Endometrial microvascular endothelial cells (primary cell): ENCODE measurements at regions not wholly inside any gene's neighbourhood (a gene's known extent, or its start where the extent isn't known, plus 50 kb on each side); places are given as distances from the start of the nearest gene placed in this dataset.

Experiments
- in situ Hi-C: cut with HindIII; loops from 2 replicates; pipeline ENCODE4 v1.10.0; 2017; ENCODE audit warnings: low sequenced_read_pairs, low pct_unique_long_range_greater_than_20kb; ENCODE audit errors: inconsistent ontology term

DNA sequence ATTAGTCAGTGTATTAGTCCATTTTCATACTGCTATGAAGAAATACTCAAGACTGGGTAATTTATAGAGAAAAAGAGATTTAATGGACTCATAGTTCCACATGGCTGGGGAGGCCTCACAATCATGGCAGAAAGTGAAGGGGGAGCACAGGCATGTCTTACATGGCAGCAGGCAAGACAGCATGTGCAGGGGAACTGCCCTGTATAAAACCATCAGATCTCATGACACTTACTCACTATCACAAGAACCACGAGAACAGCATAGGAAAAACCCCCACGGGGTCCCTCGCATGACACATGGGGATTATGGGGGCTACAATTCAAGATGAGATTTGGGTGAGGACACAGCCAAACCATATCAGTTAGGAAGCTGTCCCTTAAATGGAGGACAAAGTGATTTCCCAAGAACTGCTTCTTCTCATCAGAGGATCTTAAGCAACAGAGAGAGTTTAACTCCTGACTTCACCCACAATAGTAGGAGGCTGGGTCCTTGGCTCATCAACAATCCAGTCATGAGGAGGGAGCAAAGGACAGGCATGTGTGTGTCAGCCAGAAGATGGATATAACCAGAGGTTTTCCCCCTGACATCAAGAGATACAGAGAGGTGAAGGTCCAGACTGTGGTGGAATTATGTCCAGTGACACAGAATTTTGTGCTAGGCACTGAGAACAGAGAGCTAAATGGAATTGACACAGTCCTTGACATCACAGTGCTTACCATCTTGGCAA, 203.8 kb upstream of the SH3BP4 start:
- in situ Hi-C loops: no loop called here

DNA sequence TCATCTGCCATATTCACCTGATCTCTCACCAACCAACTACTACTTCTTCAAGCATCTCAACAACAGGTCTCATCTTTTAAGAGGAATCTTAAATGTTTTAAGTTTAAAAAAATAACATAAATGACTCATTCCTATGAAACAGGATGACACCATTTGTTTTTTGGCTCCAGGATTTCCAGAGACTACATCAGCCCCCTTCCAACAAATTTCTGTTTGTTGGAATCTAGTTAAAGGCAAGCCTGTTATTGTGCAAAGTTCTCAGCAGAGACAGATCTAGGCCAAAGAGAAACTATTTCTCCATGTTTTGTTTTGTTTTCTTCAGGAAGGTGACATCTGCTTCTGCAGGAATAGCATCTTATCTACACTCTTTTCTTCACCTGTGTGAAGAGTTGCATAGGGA, 204.8 kb upstream of the SH3BP4 start:
- in situ Hi-C loops: no loop called here

DNA sequence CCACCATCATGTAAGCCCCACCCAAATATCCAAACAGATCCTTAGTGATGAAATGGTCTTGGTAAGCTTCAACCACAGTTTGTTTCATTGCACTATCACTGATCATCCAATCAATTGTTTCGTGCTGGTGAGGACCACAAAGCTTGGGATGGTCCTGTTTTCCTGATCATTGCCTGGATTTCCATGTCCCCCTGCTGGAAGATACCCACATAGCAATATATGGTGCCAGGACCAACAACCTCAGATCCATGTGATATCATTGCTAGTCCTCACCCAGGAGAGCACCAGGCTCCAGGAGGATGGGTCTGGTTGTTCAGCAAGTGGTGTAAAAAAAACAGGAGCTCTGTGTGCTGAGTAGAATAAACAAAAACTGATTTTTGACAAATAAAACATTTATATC, 206.5 kb upstream of the SH3BP4 start:
- in situ Hi-C loops: no loop called here

DNA sequence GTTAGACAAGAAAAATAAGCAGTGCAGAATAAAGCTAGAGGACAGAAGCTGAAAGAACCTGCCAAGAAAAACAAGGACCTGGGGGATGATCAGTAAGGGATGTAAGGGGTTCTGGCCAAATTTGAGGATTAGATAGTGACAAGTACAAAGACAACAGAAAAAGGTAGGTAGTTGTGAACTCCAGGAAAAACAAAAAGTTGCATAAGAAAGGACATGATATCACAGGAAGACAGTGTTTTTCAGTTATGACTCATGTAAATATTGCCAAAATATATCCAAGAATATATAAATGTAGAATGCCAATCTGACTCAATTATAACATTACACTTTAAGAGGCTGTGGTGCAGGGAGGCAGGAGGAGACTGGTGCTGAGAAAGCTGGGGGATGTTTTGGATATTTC, 209.8 kb upstream of the SH3BP4 start:
- in situ Hi-C loops: no loop called here

DNA sequence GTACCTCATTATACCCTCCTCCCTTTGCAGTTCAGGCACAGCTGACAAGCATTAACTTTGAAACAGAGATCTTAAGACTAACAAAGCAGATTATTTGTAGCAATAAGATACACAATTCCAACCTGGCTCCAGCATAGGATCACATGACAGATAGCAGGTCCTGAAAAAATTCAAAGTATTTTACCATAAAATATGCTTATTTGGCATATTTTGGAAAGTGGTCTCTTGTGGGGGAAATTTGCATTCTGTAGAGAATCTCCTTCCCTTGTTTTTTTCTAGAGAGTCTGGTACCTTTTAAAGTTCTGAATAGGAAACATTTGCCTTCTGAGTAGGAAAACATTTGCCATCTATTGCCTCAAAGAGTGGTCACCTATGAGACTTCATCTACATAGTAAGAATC, 212.8 kb upstream of the SH3BP4 start:
- in situ Hi-C loops: no loop called here

DNA sequence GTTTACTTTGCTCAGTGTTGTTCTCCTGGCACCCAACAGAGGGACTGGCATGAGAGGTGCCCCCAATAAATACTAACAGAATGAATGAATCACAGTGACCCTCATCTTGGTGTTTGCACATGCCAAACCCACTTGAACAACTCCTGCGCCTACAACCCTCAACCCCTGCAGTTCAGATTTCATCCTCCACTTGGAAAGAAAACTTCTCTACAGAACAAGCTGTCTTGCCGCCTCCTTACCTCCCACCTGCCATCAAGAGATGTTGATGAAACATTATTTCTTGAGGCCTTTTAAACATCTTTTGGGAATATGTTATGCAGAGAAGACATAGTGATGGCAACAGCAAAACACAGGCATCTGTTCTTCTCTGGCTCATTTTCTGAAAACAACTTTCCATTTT, 216.0 kb upstream of the SH3BP4 start:
- in situ Hi-C loops: no loop called here

DNA sequence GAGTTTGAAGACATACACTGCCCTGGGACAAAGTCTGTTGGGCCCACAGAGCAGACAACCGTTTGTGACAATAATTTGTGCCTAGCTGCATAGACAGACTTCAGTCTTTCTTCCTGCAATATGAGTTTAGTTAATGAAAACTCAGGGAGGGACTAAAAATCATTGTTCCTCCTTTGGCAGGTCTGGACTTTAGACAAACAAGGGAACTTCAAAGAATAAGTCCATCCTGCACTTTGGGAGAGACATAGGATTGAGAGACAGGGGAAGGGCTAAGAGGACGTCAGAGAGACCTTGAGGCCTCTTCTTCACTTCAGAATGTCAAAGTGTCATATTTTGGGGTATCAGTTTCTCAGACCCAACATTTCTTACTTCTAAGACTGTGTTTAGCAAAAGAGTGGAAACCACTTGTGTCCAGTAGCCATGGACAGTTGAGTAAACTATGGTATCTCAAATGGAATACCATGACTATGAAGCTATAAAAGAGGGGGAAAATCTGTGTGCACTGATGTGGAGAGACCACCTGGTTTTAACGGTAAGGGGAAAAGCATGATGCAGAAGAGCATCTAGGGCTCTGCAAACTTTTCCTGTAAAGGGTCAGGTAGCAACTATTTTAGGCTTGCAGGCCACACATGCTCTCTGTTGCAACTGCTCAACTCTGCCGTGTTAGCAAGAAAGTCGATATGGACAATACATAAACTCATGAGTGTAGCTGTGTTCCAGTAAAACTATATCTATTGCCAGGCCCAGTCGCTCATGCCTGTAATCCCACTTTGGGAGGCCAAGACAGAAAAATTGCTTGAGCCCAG, 217.8 kb upstream of the SH3BP4 start:
- in situ Hi-C loops: no loop called here

DNA sequence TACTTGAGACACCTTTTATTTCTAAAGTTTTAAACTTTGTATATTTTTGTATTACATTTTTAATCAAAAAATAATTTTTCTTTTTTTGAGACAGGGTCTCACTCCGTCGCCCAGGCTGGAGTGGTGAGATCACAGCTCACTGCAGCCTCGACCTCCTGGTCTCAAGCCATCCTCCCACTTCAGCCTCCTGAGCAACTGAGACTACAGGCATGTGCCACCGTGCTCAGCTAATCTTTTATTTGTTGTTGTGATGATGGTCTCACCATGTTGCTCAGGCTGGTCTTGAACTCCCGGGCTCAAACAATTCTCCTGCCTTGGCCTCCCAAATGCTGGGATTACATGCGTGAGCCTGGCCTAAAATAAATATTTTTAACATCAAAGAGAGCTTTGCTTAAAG, 218.7 kb upstream of the SH3BP4 start:
- in situ Hi-C loops: no loop called here

DNA sequence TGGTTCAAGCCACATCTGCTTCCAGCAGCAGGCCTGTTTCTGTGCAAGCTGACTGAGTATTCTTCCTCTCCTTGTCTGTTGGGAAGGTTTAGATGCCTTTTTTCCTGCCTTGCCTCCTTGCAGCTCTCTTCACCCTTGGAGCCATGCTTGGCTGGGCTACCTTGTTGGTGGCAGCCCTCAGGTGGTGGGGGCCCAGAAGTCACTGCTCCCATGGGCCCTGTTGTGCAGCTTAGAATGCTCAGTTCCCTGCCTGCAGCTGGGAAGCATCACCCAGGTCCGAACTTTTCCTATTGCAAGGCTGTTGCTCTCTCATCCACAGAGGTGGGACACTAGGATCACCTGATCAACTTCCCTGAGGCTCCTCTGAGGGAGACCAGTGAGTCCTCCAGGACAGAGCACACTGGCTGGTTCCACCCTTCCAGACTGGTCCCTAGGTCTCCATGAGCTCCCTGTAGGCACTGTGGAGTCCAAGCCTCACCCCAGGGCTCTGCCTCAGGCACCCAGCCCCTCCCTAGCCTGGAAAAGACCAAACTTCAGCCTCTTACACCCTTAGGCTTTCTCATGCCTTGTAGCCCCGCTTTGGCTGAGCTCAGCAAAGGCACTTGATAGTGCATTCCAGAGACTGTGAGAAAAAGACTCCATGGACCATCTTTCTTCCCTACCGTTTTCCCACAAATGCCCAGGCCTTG, 219.3 kb upstream of the SH3BP4 start:
- in situ Hi-C loops: no loop called here

DNA sequence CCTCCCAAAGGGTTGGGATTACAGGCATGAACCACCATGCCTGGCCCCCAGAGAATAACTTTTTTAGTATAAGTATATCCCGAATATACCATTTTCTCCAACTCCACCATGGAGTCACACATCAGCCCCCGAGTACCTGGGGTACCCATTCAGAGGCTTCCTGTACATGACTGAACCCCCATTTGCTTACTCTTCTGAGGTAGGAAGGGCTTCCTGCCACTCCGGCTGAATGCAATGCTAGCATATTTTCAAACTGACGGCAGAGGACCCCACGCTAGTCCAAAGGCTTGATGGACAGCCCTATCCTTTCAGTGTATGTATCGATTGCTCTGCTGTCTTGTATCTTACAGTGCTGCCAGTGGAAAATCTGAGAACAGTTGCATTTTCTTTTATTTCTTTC, 220.6 kb upstream of the SH3BP4 start:
- in situ Hi-C loops: no loop called here

DNA sequence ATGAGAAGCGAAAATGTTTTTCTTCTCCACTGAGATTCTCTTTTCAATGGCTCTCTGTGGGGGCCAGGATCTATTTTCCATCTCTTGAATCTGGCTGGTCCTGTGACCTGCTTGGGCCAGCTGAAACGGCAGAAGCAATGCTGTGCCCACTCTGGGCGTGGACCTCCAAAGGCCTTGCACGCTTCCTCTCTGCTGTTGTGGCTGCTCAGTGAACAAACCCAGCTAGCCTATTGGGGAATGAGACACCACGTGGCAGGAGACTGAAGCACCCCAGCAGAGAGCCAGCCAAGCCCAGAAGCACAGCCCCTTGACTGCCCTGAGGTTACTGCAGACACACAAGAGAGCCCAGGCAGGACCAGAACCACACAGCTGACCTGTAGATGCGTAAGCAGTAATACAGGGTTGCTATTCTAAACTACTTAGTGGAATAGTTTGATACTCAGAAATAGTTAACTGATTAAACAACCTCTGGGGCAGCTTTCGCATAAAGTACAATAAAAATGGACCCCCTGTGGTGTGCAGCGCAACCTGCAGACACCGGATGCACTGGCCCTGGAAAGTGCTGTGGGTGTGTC, 221.7 kb upstream of the SH3BP4 start:
- in situ Hi-C loops: no loop called here

DNA sequence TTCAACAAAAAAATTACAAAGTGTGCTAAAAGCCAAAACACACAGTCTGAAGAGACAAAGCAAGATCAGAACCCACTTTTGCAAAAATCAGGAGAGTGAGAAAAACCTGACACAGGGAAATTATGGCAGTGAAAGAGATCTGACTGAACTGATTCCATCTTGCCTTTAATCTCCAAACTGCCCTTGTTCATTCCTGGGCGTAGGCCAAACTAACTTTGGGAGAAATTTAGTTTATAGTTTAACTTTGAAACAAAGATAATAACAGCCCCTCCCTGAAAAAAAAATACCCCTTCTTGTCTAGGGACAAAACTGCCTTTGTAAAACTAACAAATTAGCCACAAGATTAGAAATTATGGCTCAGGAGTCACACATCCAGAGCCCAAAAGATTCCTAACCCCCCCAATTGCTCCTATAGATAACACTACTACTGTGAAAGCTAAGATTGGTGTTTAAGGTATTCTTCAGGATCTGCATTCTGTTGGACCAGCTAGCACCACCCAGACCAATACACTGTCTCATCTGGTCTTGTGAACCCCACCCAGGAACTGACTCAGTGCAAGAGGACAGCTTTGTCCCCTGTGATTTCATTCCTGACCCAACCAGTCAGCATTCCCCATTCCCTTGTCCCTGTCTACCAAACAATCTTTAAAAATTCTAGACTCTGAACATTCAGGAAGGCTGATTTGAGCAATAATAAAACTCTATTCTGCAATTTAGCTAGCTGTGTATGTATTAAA, 226.1 kb upstream of the SH3BP4 start:
- in situ Hi-C loops: no loop called here

DNA sequence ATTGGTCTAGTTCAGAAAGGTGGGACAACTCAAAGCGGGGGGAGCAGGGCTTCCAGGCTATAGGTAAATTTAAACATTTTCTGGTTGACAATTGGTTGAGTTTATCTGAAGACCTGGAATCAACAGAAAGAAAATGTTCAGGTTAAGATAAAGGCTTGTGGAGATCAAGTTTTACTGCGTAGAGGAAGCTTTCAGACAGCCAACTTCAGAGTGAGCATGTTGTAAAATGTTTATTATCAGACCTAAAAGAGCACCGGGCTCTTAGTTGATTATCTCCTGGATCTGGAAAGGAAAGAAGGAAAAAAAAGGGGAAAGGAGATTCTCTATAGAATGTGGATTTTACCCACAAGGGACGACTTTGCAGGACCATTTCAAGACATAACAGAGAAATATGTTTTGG, 227.0 kb upstream of the SH3BP4 start:
- in situ Hi-C loops: no loop called here

DNA sequence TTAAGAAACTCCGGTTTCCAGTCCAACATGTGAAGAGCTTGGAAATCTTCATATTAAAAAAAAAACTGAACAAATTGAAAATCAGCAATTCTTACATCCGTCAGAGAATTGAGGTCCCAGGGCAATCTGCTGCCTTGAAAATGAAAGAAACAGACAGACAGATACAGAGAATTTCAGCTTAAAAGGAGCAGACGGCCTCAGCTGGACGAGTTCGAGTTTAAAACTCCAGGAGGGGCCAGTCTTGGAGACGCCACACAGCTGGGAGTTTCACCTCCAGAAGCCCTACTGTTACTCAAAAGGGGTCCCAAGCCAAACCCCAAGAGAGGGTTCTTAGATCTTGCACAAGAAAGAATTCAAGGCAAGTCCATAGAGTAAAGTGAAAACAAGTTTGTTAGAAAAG, 226.5 kb upstream of the ARL4C start:
- in situ Hi-C loops: no loop called here

DNA sequence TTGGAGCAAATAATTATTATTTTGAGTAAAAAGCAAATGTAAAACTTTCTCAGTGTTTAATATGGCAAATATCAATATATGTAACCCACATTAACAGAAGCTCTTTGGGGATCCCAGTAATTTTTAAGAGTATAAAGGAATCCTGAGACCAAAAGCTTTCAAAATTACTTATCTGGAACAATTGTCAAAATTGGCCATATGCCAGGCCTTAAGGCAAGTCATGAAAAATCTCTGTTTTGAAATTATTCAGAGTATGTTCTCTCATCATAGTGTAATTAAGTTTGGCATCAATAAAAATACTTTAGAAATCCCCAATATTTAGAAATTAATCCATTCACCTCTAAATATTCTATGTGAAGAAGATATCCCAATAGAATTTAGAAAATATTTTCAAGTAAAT, 225.3 kb upstream of the ARL4C start:
- in situ Hi-C loops: no loop called here

DNA sequence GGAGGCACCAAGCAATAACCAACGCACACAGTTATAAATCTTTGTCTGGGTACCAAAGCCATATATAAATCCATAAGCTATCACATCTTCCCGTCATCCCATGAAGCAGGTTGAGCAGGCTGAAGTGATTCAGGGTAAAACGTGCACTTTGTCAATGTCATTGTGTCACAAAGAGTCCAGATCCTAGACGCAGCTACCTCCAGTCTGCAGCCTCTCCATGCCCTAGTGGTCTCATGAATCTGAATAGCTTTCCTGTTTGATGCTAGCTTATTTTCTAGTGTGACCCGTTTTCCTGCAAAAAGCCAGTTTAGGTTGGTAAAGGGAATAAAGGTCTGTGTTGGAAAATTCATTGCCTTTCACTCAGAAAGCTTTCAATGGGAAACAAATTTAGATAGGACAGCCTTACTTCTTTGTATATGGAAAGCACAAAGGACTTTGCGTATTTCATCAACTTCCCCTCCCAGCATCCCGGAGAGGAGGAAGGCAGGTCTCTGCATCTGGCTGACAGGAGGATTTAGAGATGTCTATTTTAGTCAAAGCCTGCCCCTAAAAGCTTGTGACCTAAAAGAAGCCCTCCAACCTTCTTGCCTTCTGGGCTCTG, 222.3 kb upstream of the ARL4C start:
- in situ Hi-C loops: no loop called here

DNA sequence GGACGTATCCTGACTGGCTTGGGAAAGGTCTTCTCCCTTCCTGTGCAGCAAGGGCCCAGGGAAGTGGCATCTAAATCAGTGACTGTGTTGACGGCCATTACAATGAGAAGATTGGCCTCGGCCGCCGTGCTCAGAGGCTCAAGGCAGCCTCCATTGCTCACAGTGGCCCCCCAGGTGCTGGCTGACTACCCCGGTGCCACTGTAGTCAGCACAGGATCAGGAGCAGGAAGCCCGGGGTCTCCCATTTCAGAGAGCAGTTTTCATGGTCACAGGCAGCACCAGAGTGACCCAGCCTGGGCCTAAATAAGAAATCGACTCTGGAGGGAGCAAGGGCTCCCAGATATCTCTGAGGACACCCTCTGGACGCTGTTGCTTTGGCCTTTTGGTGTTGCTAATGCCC, 219.4 kb upstream of the ARL4C start:
- in situ Hi-C loops: no loop called here

DNA sequence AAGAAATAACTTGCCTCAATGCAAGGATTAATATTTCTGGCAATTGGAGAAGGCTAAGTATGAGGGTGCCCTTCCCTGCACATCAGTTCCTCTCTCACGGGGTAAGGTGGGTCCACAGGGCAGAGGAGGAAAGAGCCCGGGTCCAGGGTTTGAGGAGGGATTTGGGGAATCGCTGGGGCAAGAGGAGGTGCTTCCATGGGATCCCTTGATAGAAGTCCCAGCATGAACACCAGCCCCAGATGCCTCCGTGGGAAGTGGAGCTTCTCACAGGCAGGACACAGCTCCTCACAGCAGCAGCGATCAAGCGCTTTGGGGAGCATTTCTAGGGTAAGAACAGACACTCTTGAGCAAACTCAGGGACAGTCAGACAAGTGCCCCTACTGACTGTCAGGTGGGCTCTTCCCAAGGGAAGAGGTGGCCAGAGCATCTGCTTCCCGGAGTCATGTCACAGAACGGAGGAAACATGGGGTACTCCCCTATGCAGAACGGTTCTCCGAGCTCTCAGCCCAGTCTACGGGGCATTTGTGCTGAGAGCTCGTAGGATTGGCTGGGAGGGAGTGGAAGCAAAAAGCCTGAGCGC, 218.9 kb upstream of the ARL4C start:
- in situ Hi-C loops: no loop called here
